HCT116 (cell line): ENCODE measurements at regions not wholly inside any gene's neighbourhood (a gene's known extent, or its start where the extent isn't known, plus 50 kb on each side); places are given as distances from the start of the nearest gene placed in this dataset.

Source experiments
- RAD21 ChIP-seq: IDR thresholded peaks from 2 replicates; pipeline ENCODE4 v1.6.1; 2012; ENCODE audit warnings: low read depth, mild to moderate bottlenecking
- TF ChIP-seq, protein P1 (sequence below), 3 experiments: fragments of 200-600 bp in 1 of 3; sonication (generic) in 1 of 3; IDR thresholded peaks in 2 of 3; conservative IDR thresholded peaks in 1 of 3; 2 replicates each; pipeline ENCODE4 v1.5.1; 2012 to 2017; ENCODE audit warnings: low read depth in 2 of 3, low read length in 2 of 3, antibody characterized with exemption in 1 of 3, borderline replicate concordance in 1 of 3, control low read depth in 1 of 3, mild to moderate bottlenecking in 1 of 3, mixed read lengths in 1 of 3, mixed run types in 1 of 3, moderate library complexity in 1 of 3; ENCODE audit not compliant: insufficient read depth in 1 of 3

DNA sequence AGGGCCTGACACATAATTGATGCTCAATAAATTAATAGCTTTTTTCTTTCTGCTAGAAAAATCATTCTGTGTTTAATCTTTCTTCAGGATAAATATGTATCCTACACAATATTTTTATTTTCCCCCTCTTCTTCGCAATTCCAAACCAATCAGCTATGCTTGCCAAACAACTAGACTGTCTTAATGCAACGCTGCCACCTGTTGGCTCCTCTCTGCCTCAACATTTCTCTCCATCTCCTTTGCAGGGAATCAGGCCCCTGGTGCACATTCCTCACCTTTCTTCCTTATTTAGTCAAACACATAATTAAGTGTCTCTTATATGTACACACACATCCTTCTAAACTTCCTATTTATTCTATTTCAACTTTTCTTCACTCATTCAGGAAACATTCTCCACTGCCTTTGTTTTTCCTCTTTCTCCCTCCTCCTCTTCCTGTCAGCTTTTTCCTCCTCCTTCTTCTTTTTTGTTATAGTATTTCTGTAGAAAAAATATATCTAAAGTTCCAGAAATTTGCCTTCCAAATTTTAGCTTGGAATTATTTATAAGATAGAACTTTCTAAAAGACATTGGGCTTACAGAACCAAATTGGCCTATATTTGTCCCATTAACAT, 406.0 kb downstream of the PRKD1 start:
- TF ChIP-seq RAD21 = no peak
- TF ChIP-seq, protein P1, sequence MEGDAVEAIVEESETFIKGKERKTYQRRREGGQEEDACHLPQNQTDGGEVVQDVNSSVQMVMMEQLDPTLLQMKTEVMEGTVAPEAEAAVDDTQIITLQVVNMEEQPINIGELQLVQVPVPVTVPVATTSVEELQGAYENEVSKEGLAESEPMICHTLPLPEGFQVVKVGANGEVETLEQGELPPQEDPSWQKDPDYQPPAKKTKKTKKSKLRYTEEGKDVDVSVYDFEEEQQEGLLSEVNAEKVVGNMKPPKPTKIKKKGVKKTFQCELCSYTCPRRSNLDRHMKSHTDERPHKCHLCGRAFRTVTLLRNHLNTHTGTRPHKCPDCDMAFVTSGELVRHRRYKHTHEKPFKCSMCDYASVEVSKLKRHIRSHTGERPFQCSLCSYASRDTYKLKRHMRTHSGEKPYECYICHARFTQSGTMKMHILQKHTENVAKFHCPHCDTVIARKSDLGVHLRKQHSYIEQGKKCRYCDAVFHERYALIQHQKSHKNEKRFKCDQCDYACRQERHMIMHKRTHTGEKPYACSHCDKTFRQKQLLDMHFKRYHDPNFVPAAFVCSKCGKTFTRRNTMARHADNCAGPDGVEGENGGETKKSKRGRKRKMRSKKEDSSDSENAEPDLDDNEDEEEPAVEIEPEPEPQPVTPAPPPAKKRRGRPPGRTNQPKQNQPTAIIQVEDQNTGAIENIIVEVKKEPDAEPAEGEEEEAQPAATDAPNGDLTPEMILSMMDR (IDR thresholded peaks at IDR 0.05 in 2 of 3, conservative IDR thresholded peaks at IDR 0.05 in 1 of 3; ENCODE audit: borderline replicate concordance in 1 of 3, insufficient read depth in 1 of 3, low read depth in 2 of 3, low read length in 2 of 3) = peak in 1 of 3 experiments; percentile 16; a peak in 1 of 6 replicates
